Upper lobe of left lung (tissue), 6 donors: ENCODE measurements at regions not wholly inside any gene's neighbourhood (a gene's known extent, or its start where the extent isn't known, plus 50 kb on each side); places are given as distances from the start of the nearest gene placed in this dataset.

Experiments
- ATAC-seq, 2 donors: fragments of 200-7000 bp; cut with Tn5 transposase; one replicate each; pipeline ENCODE4 v1.9.1; 2022; ENCODE audit warnings: mild to moderate bottlenecking in 2 of 2, moderate library complexity in 2 of 2; ENCODE audit not compliant: low FRiP score in 2 of 2
- DNase-seq, 2 donors: peaks; one replicate each; pipeline ENCODE4 v3.0.0-alpha.2; 2019 to 2020
- H3K27ac ChIP-seq, 4 donors: fragments of 200-600 bp; sonication (generic); one replicate each; pipeline ENCODE4 v1.5.1; 2016 to 2019
- H3K27me3 ChIP-seq, 4 donors: fragments of 200-600 bp; sonication (generic); one replicate each; pipeline ENCODE4 v1.5.1; 2017 to 2019
- H3K36me3 ChIP-seq, 4 donors: fragments of 200-600 bp; sonication (generic); one replicate each; pipeline ENCODE4 v1.5.1; 2016 to 2019
- H3K4me1 ChIP-seq, 4 donors: fragments of 200-600 bp; sonication (generic); one replicate each; pipeline ENCODE4 v1.5.1; 2018 to 2019
- H3K4me3 ChIP-seq, 4 donors: fragments of 200-600 bp; sonication (generic); one replicate each; pipeline ENCODE4 v1.5.1; 2017 to 2019; ENCODE audit warnings: mild to moderate bottlenecking in 2 of 4, moderate library complexity in 1 of 4
- H3K9me3 ChIP-seq, 4 donors: fragments of 200-600 bp; sonication (generic); one replicate each; pipeline ENCODE4 v1.5.1; 2018 to 2019
- EP300 ChIP-seq, 4 donors: sonication (generic); formaldehyde crosslinking; IDR thresholded peaks; one replicate each; pipeline ENCODE4 v1.5.1; 2017; ENCODE audit warnings: antibody characterized with exemption in 4 of 4, control low read depth in 2 of 4
- POLR2A ChIP-seq, 4 donors: fragments of 450-650 bp; IDR thresholded peaks; one replicate each; pipeline ENCODE4 v1.5.1; 2016 to 2017; ENCODE audit warnings: antibody characterized with exemption in 4 of 4, mild to moderate bottlenecking in 2 of 4
- POLR2AphosphoS5 ChIP-seq, 2 donors: sonication (generic); formaldehyde crosslinking; IDR thresholded peaks; one replicate each; pipeline ENCODE4 v1.5.1; 2017; ENCODE audit warnings: antibody characterized with exemption in 2 of 2
- WGBS, 2 donors: methylation state at CpG; one replicate each; pipeline ENCODE4 v1.1.5; 2017 to 2018; 5-methylcytosine and 5-hydroxymethylcytosine counted together
- TF ChIP-seq, protein P1 (sequence below), 6 experiments: fragments of 450-650 bp in 4 of 6; fragments of 200-600 bp in 2 of 6; sonication (generic) in 2 of 6; IDR thresholded peaks; one replicate each; pipeline ENCODE4 v1.5.1; 2016 to 2019; ENCODE audit warnings: antibody characterized with exemption in 6 of 6
- donor health status: DM: no; HTN: no; CAD: no; lungs with moderate emphysema.
- donor health status: DM: no; HTN: yes; CAD: no; lungs with severe emphysema.

DNA sequence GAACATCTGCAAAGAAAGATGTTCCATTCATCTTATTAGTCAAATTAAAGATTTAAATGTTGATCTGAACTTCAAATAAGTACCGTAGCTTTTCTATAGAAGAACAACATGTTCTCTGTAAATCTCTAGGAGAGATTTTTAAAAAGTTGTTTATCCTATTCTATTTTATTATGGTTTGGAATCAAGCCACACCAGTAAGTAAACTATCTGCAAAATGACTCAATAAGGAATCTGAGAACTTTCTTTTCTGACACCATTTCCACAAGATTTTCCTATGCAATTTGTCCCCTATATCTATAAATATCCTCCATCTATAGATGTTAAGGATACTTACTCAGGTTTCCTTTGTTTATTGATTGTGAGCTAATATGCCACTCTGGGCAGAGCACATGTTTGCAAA is 736.6 kb downstream of the CBLN2 start:
- WGBS, 2 donors: 82 to 97% methylated on average over 1 of the region's 1 CpG
- Histone ChIP-seq H3K27ac (no peak overlapping the region), H3K36me3 (no peaks in the 10 kb centered on the region), H3K4me3 (no peak overlapping the region), H3K27me3 (no peaks in the 10 kb centered on the region), H3K4me1 (no peaks in the 10 kb centered on the region), H3K9me3 (no peaks in the 10 kb centered on the region)
- TF ChIP-seq, protein P1, sequence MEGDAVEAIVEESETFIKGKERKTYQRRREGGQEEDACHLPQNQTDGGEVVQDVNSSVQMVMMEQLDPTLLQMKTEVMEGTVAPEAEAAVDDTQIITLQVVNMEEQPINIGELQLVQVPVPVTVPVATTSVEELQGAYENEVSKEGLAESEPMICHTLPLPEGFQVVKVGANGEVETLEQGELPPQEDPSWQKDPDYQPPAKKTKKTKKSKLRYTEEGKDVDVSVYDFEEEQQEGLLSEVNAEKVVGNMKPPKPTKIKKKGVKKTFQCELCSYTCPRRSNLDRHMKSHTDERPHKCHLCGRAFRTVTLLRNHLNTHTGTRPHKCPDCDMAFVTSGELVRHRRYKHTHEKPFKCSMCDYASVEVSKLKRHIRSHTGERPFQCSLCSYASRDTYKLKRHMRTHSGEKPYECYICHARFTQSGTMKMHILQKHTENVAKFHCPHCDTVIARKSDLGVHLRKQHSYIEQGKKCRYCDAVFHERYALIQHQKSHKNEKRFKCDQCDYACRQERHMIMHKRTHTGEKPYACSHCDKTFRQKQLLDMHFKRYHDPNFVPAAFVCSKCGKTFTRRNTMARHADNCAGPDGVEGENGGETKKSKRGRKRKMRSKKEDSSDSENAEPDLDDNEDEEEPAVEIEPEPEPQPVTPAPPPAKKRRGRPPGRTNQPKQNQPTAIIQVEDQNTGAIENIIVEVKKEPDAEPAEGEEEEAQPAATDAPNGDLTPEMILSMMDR (IDR thresholded peaks at IDR 0.05): no peak
- no peak for TF ChIP-seq EP300 (IDR thresholded peaks at IDR 0.05)
- no peak for TF ChIP-seq POLR2AphosphoS5 (IDR thresholded peaks at IDR 0.05)
- TF ChIP-seq POLR2A (IDR thresholded peaks at IDR 0.05): no peak
- ATAC-seq: no peak
- no peak for DNase-seq

DNA sequence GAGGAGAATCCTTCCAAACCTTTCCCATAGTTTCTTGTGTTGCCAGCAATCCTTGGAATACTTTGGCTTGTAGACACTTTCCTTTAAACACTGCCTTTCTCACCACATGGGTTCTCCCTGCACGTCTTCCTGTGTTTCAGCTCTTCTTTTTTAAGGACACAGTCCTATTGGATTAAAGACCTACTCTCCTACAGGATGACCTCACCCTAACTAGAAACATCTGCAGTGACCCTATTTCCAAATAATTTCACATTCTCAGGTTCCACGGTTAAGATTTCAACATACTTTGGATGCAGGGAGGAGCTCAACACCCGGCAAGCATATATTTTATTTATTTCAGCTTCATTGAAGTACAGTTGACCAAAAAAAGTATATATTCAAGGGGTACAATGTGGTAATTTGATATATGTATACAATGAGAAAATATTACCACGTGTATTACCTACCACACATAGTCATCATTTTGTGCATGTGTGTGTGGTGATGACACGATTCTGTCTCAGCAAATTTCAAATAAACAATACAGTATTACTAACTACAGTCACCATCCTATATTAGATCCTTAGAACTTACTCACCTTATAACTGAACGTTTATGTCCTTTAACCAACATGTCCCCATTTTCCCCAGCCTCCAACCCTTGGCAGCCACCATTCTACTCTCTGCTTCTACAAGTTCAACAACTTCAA is 745.0 kb downstream of the CBLN2 start:
- Histone ChIP-seq H3K9me3 (no peaks in the 10 kb centered on the region), H3K36me3 (no peaks in the 10 kb centered on the region), H3K4me1 (no peaks in the 10 kb centered on the region), H3K4me3 (no peak overlapping the region), H3K27me3 (no peaks in the 10 kb centered on the region), H3K27ac (no peak overlapping the region)
- 72 to 73% methylated on average over 6 of the region's 6 CpGs for WGBS, 2 donors
- TF ChIP-seq POLR2AphosphoS5 (IDR thresholded peaks at IDR 0.05): no peak
- no peak for TF ChIP-seq POLR2A (IDR thresholded peaks at IDR 0.05)
- TF ChIP-seq EP300 (IDR thresholded peaks at IDR 0.05): no peak
- TF ChIP-seq, protein P1 (IDR thresholded peaks at IDR 0.05): no peak
- ATAC-seq (no peak), DNase-seq (no peak)

DNA sequence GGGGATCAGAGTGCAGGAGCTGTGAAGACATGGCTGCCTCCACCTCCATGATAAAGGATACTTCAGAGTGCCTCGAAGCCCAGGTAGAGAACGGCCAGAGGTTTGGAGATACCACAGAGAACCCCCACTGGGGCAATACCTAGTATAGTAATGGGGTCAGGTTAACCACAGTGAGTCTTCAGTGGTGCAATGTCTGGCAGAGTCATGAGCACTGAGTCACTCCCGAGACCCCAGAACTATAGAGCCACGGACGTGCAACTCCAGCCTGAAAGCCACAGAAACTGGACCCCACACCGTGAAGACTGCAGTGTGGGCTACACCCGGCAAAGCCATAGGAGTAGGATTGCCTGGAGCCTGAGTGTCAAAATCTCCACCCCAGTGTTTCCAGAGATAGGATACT is 746.6 kb downstream of the CBLN2 start:
- H3K9me3 ChIP-seq: no peaks in the 10 kb centered on the region
- no peak for DNase-seq
- 79 to 80% methylated on average over 7 of the region's 7 CpGs for WGBS, 2 donors

GRCh38 chr18:71784777-71785176 is 759.4 kb downstream of the CBLN2 start:
- Histone ChIP-seq H3K4me3 (no peak overlapping the region), H3K9me3 (no peaks in the 10 kb centered on the region), H3K4me1 (no peaks in the 10 kb centered on the region), H3K27me3 (no peaks in the 10 kb centered on the region), H3K27ac (no peak overlapping the region), H3K36me3 (no peaks in the 10 kb centered on the region)
- no peak for DNase-seq
- TF ChIP-seq POLR2A (IDR thresholded peaks at IDR 0.05) (no peak), EP300 (IDR thresholded peaks at IDR 0.05) (no peak), POLR2AphosphoS5 (IDR thresholded peaks at IDR 0.05) (no peak)
- TF ChIP-seq, protein P1 (IDR thresholded peaks at IDR 0.05): no peak
- ATAC-seq: no peak
- 78% methylated on average over 4 of the region's 4 CpGs for WGBS, 2 donors

More for the DNA sequence above, 746.6 kb downstream of the CBLN2 start:
- Histone ChIP-seq H3K27ac (no peak overlapping the region), H3K4me3 (no peak overlapping the region), H3K4me1 (no peaks in the 10 kb centered on the region), H3K27me3 (no peaks in the 10 kb centered on the region), H3K36me3 (no peaks in the 10 kb centered on the region)
- TF ChIP-seq, protein P1 (IDR thresholded peaks at IDR 0.05): no peak
- TF ChIP-seq EP300 (IDR thresholded peaks at IDR 0.05): no peak
- no peak for TF ChIP-seq POLR2AphosphoS5 (IDR thresholded peaks at IDR 0.05)
- no peak for TF ChIP-seq POLR2A (IDR thresholded peaks at IDR 0.05)
- no peak for ATAC-seq

DNA sequence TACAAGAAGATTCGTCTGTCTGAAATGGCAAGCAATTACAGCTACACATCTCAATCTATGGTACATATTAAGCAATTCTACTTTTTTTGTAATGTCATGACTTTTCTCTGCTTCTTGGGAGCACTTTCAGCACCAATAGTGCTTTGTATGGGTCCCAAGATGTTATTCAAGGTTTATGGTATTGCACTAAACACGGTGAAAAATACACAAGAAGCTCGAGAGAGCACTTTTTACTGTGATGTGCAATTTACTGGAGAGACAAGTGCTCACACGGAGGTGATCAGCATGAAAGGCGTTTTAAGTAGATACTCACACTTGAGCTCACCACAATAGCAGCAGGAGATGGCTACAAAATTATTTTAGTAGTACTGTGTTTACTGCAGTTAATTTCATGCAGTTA is 783.6 kb downstream of the CBLN2 start:
- H3K27me3 ChIP-seq: no peaks in the 10 kb centered on the region
- no peaks in the 10 kb centered on the region for H3K4me1 ChIP-seq
- H3K36me3 ChIP-seq: no peaks in the 10 kb centered on the region
- DNase-seq (no peak), ATAC-seq (no peak)
- no peak overlapping the region for H3K27ac ChIP-seq
- TF ChIP-seq, protein P1 (IDR thresholded peaks at IDR 0.05): no peak
- TF ChIP-seq POLR2A (IDR thresholded peaks at IDR 0.05): no peak
- no peak for TF ChIP-seq EP300 (IDR thresholded peaks at IDR 0.05)
- no peak for TF ChIP-seq POLR2AphosphoS5 (IDR thresholded peaks at IDR 0.05)
- no peak overlapping the region for H3K4me3 ChIP-seq
- no peaks in the 10 kb centered on the region for H3K9me3 ChIP-seq
- WGBS, 2 donors: 73 to 74% methylated on average over 5 of the region's 5 CpGs
